Mucosa of descending colon (tissue), 3 donors: ENCODE measurements at regions not wholly inside any gene's neighbourhood (a gene's known extent, or its start where the extent isn't known, plus 50 kb on each side); places are given as distances from the start of the nearest gene placed in this dataset.

Experiments
- ATAC-seq: fragments of 200-7000 bp; cut with Tn5 transposase; one replicate; pipeline ENCODE4 v1.9.1; 2020; ENCODE audit warnings: mild to moderate bottlenecking, moderate library complexity
- DNase-seq, 3 donors: peaks; one replicate each; pipeline ENCODE4 v3.0.0-alpha.2; 2020
- H3K36me3 ChIP-seq: fragments of 200-600 bp; one replicate; pipeline ENCODE4 v1.8.0; 2021; ENCODE audit warnings: low read depth, mild to moderate bottlenecking
- H3K4me1 ChIP-seq: fragments of 200-600 bp; one replicate; pipeline ENCODE4 v1.8.0; 2021; ENCODE audit warnings: low read depth, mild to moderate bottlenecking
- H3K4me3 ChIP-seq: fragments of 200-600 bp; one replicate; pipeline ENCODE4 v1.8.0; 2021; ENCODE audit warnings: mild to moderate bottlenecking
- H3K9me3 ChIP-seq: fragments of 200-600 bp; one replicate; pipeline ENCODE4 v1.8.0; 2021; ENCODE audit warnings: mild to moderate bottlenecking
- intact Hi-C, 2 donors: fragments of 100-400 bp; cut with DNase I in 1 of 2; cut with micrococcal nuclease in 1 of 2; formaldehyde crosslinking; loops; one replicate each; pipeline versions ENCODE4 v1.11.0 to v1.11.1; 2022; cut with DNase I, micrococcal nuclease
- TF ChIP-seq, protein P1 (sequence below): fragments of 200-600 bp; IDR thresholded peaks from one replicate; pipeline ENCODE4 v1.8.0; 2022; ENCODE audit warnings: antibody characterized with exemption, mild to moderate bottlenecking
- donor health status: DM: no; HTN: no; CAD: no; lungs with moderate emphysema.
- donor health status: DM: no; HTN: no; CAD: no.
- donor health status: DM: no; HTN: yes; CAD: no.

DNA sequence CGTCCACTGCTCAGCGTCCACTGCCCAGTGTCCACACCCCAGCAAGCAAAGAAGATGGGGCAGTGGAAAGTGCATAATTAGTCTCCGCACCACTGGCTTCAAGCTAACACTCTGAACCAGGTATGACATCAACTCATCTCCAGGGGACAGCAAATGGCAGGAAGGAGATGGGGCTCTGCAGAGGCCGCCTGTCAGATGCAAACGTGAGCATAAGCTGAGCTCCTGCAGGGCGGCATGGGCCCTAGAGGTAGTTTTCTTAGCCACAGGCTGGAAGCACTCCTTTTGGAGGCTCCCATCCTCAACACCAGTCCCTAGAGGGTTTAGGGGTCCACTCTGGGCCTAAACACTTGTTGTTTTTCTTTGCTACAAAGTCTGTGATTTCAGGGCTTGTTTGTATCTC, 335.8 kb upstream of the MKI67 start:
- TF ChIP-seq, protein P1, sequence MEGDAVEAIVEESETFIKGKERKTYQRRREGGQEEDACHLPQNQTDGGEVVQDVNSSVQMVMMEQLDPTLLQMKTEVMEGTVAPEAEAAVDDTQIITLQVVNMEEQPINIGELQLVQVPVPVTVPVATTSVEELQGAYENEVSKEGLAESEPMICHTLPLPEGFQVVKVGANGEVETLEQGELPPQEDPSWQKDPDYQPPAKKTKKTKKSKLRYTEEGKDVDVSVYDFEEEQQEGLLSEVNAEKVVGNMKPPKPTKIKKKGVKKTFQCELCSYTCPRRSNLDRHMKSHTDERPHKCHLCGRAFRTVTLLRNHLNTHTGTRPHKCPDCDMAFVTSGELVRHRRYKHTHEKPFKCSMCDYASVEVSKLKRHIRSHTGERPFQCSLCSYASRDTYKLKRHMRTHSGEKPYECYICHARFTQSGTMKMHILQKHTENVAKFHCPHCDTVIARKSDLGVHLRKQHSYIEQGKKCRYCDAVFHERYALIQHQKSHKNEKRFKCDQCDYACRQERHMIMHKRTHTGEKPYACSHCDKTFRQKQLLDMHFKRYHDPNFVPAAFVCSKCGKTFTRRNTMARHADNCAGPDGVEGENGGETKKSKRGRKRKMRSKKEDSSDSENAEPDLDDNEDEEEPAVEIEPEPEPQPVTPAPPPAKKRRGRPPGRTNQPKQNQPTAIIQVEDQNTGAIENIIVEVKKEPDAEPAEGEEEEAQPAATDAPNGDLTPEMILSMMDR = no peak
- DNase-seq (no peak), ATAC-seq (no peak)
- intact Hi-C loops = no loop called here
- H3K9me3 ChIP-seq = no peaks in the 10 kb centered on the region
- no peak overlapping the region for H3K4me3 ChIP-seq
- no peaks in the 10 kb centered on the region for H3K4me1 ChIP-seq
- H3K36me3 ChIP-seq = no peaks in the 10 kb centered on the region

DNA sequence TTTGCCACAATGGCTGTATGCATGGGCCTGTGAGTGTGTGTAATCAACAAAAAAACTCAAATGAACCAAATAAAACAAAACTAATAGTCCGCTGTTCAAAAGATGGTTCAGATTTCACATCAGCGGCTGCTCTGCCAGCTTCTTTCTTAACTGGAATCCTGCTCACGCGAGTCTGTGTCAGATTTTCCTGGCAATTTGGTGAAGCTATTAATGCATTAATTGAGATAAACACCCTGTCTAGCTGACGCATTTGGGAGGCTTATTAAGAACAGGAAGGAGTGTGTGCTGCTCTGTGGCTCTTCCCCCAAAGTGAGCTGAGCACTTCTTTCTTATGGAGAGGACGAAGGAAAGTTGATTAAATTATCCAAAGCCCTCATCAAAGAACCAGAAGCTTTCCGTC, 336.6 kb upstream of the MKI67 start:
- TF ChIP-seq, protein P1 = no peak
- DNase-seq = no peak
- intact Hi-C loops = no loop called here
- no peaks in the 10 kb centered on the region for H3K36me3 ChIP-seq
- H3K4me3 ChIP-seq = no peak overlapping the region
- H3K9me3 ChIP-seq = no peaks in the 10 kb centered on the region
- H3K4me1 ChIP-seq = no peaks in the 10 kb centered on the region
- no peak for ATAC-seq

DNA sequence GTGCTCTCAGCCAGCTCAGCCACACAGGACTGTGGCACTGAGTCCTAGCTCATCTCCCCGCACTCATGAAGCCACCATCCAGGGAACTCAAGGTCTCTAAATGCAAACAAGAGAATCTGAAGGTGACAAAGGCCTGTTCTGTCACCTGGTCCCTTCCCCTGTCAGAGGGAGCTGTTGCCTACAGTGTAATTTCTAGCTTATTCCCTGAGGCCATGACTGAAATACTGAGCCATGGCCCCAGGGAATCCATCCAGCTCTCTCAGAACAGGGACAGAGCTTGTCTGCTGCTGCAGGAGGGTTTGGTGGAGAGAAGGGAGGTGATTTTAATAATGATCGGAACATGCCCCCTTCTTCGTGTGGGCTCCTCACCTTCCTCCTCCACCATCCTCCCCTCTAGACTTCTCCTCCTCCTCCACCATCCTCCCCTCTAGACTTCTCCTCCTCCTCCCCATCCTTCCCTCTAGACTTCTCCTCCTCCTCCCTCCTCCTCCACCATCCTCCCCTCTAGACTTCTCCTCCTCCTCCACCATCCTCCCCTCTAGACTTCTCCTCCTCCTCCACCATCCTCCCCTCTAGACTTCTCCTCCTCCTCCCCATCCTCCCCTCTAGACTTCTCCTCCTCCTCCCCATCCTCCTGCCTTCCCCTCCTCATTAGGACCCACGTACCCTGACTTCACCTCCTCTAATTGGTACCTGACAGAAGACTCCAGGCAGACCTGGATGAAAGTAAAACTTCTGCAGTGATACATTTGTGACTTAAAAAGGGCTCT, 338.0 kb upstream of the MKI67 start:
- DNase-seq (peak in 1 of 3 donors; percentile 45), ATAC-seq (peak; percentile 47)
- H3K4me1 ChIP-seq = no peaks in the 10 kb centered on the region
- TF ChIP-seq, protein P1 = no peak
- no peak overlapping the region for H3K4me3 ChIP-seq
- intact Hi-C loops = no loop called here
- H3K9me3 ChIP-seq = no peaks in the 10 kb centered on the region
- H3K36me3 ChIP-seq = no peaks in the 10 kb centered on the region

DNA sequence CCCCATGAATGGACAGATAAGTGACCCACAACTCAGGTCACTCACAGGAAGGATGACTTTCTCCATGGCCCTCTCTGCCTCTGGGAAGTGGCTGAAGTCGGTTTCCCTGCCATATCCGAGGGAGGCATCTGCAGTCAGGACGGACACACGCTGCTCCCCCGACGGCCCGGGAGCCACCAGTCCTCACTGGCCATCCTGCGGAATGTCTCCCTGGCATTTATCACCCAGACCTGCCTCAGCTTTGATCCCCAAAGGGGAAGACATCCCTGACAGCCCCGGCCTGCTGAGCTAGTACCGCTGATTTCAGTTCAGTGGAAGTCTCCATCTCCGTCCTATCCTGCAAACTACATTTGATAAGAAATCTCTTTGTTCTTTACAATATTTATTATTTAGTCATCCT, 339.5 kb upstream of the MKI67 start:
- TF ChIP-seq, protein P1 = no peak
- Histone ChIP-seq H3K4me1 (no peaks in the 10 kb centered on the region), H3K36me3 (no peaks in the 10 kb centered on the region), H3K9me3 (no peaks in the 10 kb centered on the region), H3K4me3 (no peak overlapping the region)
- ATAC-seq (no peak), DNase-seq (no peak)
- intact Hi-C loops = no loop called here

DNA sequence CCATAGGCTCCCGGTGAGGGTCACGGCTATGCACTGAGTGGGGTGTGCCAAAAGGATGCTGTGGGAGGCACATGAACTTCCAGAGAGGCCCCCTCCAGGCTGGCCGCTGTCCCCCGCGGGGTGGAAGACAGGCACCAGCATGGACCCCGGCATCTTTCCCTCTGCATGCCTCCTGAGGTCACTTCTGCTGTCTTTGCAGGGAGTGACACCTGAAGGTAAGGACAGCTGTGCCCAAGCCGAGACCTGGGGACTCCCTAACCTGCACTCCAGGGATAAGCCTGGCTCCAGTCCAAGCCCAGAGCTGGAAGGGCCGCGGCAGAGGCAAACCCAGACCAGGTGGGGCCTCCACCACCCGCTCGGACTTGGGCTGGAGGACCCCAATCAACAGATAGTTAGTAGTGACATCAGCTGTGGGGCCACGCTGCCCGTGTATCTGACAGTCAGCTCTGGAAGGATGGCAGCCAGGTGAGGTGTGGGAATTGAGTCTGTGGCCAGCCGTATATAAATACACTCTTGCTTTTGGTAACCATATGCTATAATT, 340.7 kb upstream of the MKI67 start:
- DNase-seq (no peak), ATAC-seq (no peak)
- TF ChIP-seq, protein P1 = no peak
- H3K9me3 ChIP-seq = no peaks in the 10 kb centered on the region
- no peaks in the 10 kb centered on the region for H3K36me3 ChIP-seq
- H3K4me1 ChIP-seq = no peaks in the 10 kb centered on the region
- H3K4me3 ChIP-seq = no peak overlapping the region
- intact Hi-C loops = no loop called here
